ENCODE measurements at regions not wholly inside any gene's neighbourhood (a gene's known extent, or its start where the extent isn't known, plus 50 kb on each side); places are given as distances from the start of the nearest gene placed in this dataset.

DNA sequence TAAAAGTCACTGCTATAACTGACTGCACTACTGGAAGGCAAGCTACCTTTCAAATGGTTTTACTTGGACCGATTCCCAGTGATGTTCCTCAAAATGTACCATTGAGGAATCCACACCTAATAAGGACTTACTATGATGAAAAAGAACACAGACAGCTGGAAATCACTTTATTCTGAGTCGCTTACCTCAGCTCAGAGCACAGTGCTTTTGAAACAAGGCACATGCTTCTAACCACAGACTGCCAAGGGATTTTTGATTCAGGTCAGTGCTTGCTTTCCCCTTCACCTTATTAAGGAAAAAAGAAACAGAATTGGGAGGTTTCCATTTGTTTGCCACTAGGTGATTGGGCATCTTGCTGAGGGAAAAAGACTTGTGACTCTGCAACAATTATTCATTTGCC, 707.5 kb upstream of the FSHR start:
- in situ Hi-C loops (cut with MboI) (no loop called here), intact Hi-C loops (cut with micrococcal nuclease; ENCODE audit: unreplicated experiment) (no loop called here)
- Histone ChIP-seq H4K20me1 (ENCODE audit: control insufficient read depth, insufficient read depth) (no peaks in the 10 kb centered on the region), H3K4me3 (no peak overlapping the region), H3K4me2 (ENCODE audit: control insufficient read depth, insufficient read depth) (no peak overlapping the region), H3K36me3 (ENCODE audit: control insufficient read depth in 2 of 2, insufficient read depth in 2 of 2, low read length in 1 of 2) (no peaks in the 10 kb centered on the region), H3K79me2 (ENCODE audit: control insufficient read depth, insufficient read depth, low read length) (no peaks in the 10 kb centered on the region), H3K27ac (ENCODE audit: control insufficient read depth, insufficient read depth) (no peak overlapping the region), H3K4me1 (ENCODE audit: control insufficient read depth, insufficient read depth, low read length) (no peaks in the 10 kb centered on the region), H2AFZ (ENCODE audit: control insufficient read depth, low read depth, low read length) (no peak overlapping the region), H3K9ac (ENCODE audit: control insufficient read depth, insufficient read depth, low read length) (no peak overlapping the region), H3K9me3 (replicated peaks; ENCODE audit: control insufficient read depth, insufficient read depth, low read length) (no peaks in the 10 kb centered on the region), H3K27me3 (replicated peaks in 1 of 2; ENCODE audit: control insufficient read depth in 2 of 2, insufficient read depth in 2 of 2, low read length in 1 of 2) (no peaks in the 10 kb centered on the region)
- ChIA-PET CTCF (no interaction called here), POLR2A (no interaction called here), RAD21 (ENCODE audit: unreplicated experiment) (no interaction called here), SMC1A (ENCODE audit: uncharacterized antibody, unreplicated experiment) (no interaction called here)
- WGBS (ENCODE audit: insufficient coverage, insufficient replicate concordance, low lambda C conversion rate, missing lambda C conversion rate): 0% methylated on average over 2 of the region's 2 CpGs
- no TSS peak for BruUV-seq (replicated peaks)
- FAIRE-seq: no peak
- no peak for TF ChIP-seq SMARCA5 (IDR thresholded peaks at IDR 0.05)
- TF ChIP-seq IKZF1 (conservative IDR thresholded peaks at IDR 0.05): no peak
- TF ChIP-seq, protein P1, sequence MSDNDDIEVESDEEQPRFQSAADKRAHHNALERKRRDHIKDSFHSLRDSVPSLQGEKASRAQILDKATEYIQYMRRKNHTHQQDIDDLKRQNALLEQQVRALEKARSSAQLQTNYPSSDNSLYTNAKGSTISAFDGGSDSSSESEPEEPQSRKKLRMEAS (IDR thresholded peaks at IDR 0.05; ENCODE audit: low read depth, low read length): no peak
- TF ChIP-seq, protein P2, sequence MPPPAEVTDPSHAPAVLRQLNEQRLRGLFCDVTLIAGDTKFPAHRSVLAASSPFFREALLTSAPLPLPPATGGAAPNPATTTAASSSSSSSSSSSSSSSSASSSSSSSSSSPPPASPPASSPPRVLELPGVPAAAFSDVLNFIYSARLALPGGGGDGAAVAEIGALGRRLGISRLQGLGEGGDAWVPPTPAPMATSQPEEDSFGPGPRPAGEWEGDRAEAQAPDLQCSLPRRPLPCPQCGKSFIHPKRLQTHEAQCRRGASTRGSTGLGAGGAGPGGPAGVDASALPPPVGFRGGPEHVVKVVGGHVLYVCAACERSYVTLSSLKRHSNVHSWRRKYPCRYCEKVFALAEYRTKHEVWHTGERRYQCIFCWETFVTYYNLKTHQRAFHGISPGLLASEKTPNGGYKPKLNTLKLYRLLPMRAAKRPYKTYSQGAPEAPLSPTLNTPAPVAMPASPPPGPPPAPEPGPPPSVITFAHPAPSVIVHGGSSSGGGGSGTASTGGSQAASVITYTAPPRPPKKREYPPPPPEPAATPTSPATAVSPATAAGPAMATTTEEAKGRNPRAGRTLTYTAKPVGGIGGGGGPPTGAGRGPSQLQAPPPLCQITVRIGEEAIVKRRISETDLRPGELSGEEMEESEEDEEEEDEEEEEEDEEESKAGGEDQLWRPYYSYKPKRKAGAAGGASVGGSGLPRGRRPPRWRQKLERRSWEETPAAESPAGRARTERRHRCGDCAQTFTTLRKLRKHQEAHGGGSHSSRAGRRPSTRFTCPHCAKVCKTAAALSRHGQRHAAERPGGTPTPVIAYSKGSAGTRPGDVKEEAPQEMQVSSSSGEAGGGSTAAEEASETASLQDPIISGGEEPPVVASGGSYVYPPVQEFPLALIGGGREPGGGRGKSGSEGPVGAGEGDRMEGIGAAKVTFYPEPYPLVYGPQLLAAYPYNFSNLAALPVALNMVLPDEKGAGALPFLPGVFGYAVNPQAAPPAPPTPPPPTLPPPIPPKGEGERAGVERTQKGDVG (CRISPR knock-in tag; IDR thresholded peaks at IDR 0.05): no peak
- no peak for TF ChIP-seq NFIC (IDR thresholded peaks at IDR 0.05; ENCODE audit: low read depth, low read length)
- TF ChIP-seq NFYB (IDR thresholded peaks at IDR 0.05; ENCODE audit: insufficient read depth, low read depth, low read length): no peak
- TF ChIP-seq, protein P3, sequence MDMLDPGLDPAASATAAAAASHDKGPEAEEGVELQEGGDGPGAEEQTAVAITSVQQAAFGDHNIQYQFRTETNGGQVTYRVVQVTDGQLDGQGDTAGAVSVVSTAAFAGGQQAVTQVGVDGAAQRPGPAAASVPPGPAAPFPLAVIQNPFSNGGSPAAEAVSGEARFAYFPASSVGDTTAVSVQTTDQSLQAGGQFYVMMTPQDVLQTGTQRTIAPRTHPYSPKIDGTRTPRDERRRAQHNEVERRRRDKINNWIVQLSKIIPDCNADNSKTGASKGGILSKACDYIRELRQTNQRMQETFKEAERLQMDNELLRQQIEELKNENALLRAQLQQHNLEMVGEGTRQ (IDR thresholded peaks at IDR 0.05; ENCODE audit: borderline replicate concordance, low read depth, low read length): no peak
- no peak for TF ChIP-seq NR2C2 (IDR thresholded peaks at IDR 0.05; ENCODE audit: borderline replicate concordance, control insufficient read depth, insufficient read length, low read depth)
- no peak for ATAC-seq
- no peak for DNase-seq (ENCODE audit: low read depth, low spot score)
